GM12878 (cell line): ENCODE measurements at regions not wholly inside any gene's neighbourhood (a gene's known extent, or its start where the extent isn't known, plus 50 kb on each side); places are given as distances from the start of the nearest gene placed in this dataset.

Experiments
- ATAC-seq: fragments of 200-7000 bp; cut with Tn5 transposase; 3 replicates; pipeline ENCODE4 v1.9.1; 2020; ENCODE audit warnings: mild to moderate bottlenecking, moderate library complexity
- BruUV-seq: library from RNA; stranded (reverse); fragments of 400-500 nt; replicated peaks from 2 replicates; lab custom pipeline; 2021; lab: Mats Ljungman, UMichigan
- CTCF ChIA-PET: fragments of 300-600 bp; sonication (Branson Sonifier 250); formaldehyde crosslinking; extraction: SDS; loops from one replicate; lab custom pipeline; 2021; ENCODE audit warnings: inconsistent platforms; lab: Yijun Ruan, JAX
- POLR2A ChIA-PET: fragments of 350-600 bp; formaldehyde crosslinking; extraction: SDS; loops from one replicate; lab custom pipeline; 2021; ENCODE audit warnings: inconsistent platforms; lab: Charles Lee
- RAD21 ChIA-PET: fragments of 300-600 bp; sonication (Branson Sonifier 250); formaldehyde crosslinking; loops from one replicate; lab custom pipeline; 2023; ENCODE audit warnings: antibody characterized with exemption; ENCODE audit not compliant: unreplicated experiment; lab: Charles Lee
- SMC1A ChIA-PET: fragments of 300-600 bp; sonication (Branson Sonifier 250); formaldehyde crosslinking; loops from one replicate; lab custom pipeline; 2023; ENCODE audit not compliant: unreplicated experiment, uncharacterized antibody; lab: Charles Lee
- DNase-seq: peaks from one replicate; pipeline ENCODE4 v3.0.0-alpha.2; 2011; ENCODE audit warnings: low read depth, low spot score
- FAIRE-seq: peaks from 3 replicates; lab custom pipeline; 2011; peaks lifted over from hg19 to GRCh38; lab: Jason Lieb, UNC
- H2AFZ ChIP-seq: 2 replicates; pipeline ENCODE4 v1.6.0; 2011; ENCODE audit warnings: low read depth, low read length, control low read depth; ENCODE audit not compliant: control insufficient read depth
- H3K27ac ChIP-seq: 2 replicates; pipeline ENCODE4 v1.5.1; 2011; ENCODE audit warnings: control low read depth; ENCODE audit not compliant: control insufficient read depth, insufficient read depth
- H3K27me3 ChIP-seq, 2 experiments: replicated peaks in 1 of 2; 2 replicates each; pipeline versions ENCODE4 v1.6.0 to v1.6.1; 2011; ENCODE audit warnings: low read length in 1 of 2; ENCODE audit not compliant: control insufficient read depth in 2 of 2, insufficient read depth in 2 of 2
- H3K36me3 ChIP-seq, 2 experiments: 2 replicates each; pipeline ENCODE4 v1.5.1; 2011; ENCODE audit warnings: low read length in 1 of 2; ENCODE audit not compliant: control insufficient read depth in 2 of 2, insufficient read depth in 2 of 2
- H3K4me1 ChIP-seq: 2 replicates; pipeline ENCODE4 v1.6.1; 2011; ENCODE audit warnings: mild to moderate bottlenecking, low read length, moderate library complexity, mixed read lengths; ENCODE audit not compliant: control insufficient read depth, insufficient read depth
- H3K4me2 ChIP-seq: 2 replicates; pipeline ENCODE4 v1.6.0; 2011; ENCODE audit warnings: control low read depth; ENCODE audit not compliant: control insufficient read depth, insufficient read depth
- H3K4me3 ChIP-seq: fragments of 200-600 bp; sonication (generic); 2 replicates; pipeline ENCODE4 v1.5.1; 2016
- H3K79me2 ChIP-seq: 2 replicates; pipeline ENCODE4 v1.6.0; 2011; ENCODE audit warnings: low read length; ENCODE audit not compliant: control insufficient read depth, insufficient read depth
- H3K9ac ChIP-seq: 2 replicates; pipeline ENCODE4 v1.8.0; 2011; ENCODE audit warnings: low read length, control low read depth, mixed read lengths; ENCODE audit not compliant: control insufficient read depth, insufficient read depth
- H3K9me3 ChIP-seq: replicated peaks from 3 replicates; pipeline ENCODE4 v1.5.1; 2011; ENCODE audit warnings: mild to moderate bottlenecking, low read length; ENCODE audit not compliant: control insufficient read depth, insufficient read depth
- H4K20me1 ChIP-seq: 2 replicates; pipeline ENCODE4 v1.6.0; 2011; ENCODE audit not compliant: control insufficient read depth, insufficient read depth
- ATF2 ChIP-seq: IDR thresholded peaks from 2 replicates; pipeline ENCODE4 v1.6.1; 2012; ENCODE audit warnings: low read length, inconsistent platforms
- BHLHE40 ChIP-seq, 2 experiments: fragments of 450-650 bp in 1 of 2; IDR thresholded peaks; 2 replicates each; pipeline ENCODE4 v1.6.1; 2011 to 2017; ENCODE audit warnings: low read depth in 2 of 2, borderline replicate concordance in 1 of 2, improper control_type of control experiment in 1 of 2, low read length in 1 of 2, mild to moderate bottlenecking in 1 of 2
- CHD1 ChIP-seq: IDR thresholded peaks from 2 replicates; pipeline ENCODE4 v1.6.1; 2012; ENCODE audit warnings: low read depth, low read length, improper control_type of control experiment
- ETV6 ChIP-seq, 2 experiments: fragments of 450-650 bp in 1 of 2; IDR thresholded peaks in 1 of 2; conservative IDR thresholded peaks in 1 of 2; 2 replicates each; pipeline ENCODE4 v1.6.1; 2014; ENCODE audit warnings: antibody characterized with exemption in 1 of 2, borderline replicate concordance in 1 of 2, low read depth in 1 of 2, mild to moderate bottlenecking in 1 of 2, moderate library complexity in 1 of 2
- HCFC1 ChIP-seq: fragments of 150-350 bp; IDR thresholded peaks from 2 replicates; pipeline ENCODE4 v1.6.1; 2014; ENCODE audit warnings: low read length
- LARP7 ChIP-seq: fragments of 450-650 bp; IDR thresholded peaks from 2 replicates; pipeline ENCODE4 v1.6.1; 2017; ENCODE audit warnings: mild to moderate bottlenecking
- MAX ChIP-seq: IDR thresholded peaks from 2 replicates; pipeline ENCODE4 v1.6.1; 2012; ENCODE audit warnings: low read depth, low read length, improper control_type of control experiment
- MYB ChIP-seq: fragments of 150-350 bp; IDR thresholded peaks from 2 replicates; pipeline ENCODE4 v1.6.1; 2014; ENCODE audit warnings: mild to moderate bottlenecking, low read depth, low read length, borderline replicate concordance
- NBN ChIP-seq: fragments of 450-650 bp; IDR thresholded peaks from 2 replicates; pipeline ENCODE4 v1.6.1; 2016
- NR2F1 ChIP-seq: fragments of 450-650 bp; conservative IDR thresholded peaks from 2 replicates; pipeline ENCODE4 v1.6.1; 2017; ENCODE audit warnings: mild to moderate bottlenecking
- PRDM15 ChIP-seq: fragments of 450-650 bp; formaldehyde crosslinking; IDR thresholded peaks from 2 replicates; pipeline ENCODE4 v1.4.0; 2020; ENCODE audit warnings: mild to moderate bottlenecking, moderate library complexity
- SIX5 ChIP-seq: IDR thresholded peaks from 2 replicates; pipeline ENCODE4 v1.6.1; 2011; ENCODE audit warnings: mild to moderate bottlenecking, low read depth, low read length, moderate library complexity; ENCODE audit not compliant: severe bottlenecking
- SMAD5 ChIP-seq: IDR thresholded peaks from 2 replicates; pipeline ENCODE4 v1.6.1; 2016; ENCODE audit warnings: antibody characterized with exemption, low read depth
- SMC3 ChIP-seq: IDR thresholded peaks from 2 replicates; pipeline ENCODE4 v1.6.1; 2011; ENCODE audit warnings: low read length, improper control_type of control experiment, borderline replicate concordance
- SREBF1 ChIP-seq: IDR thresholded peaks from 2 replicates; pipeline ENCODE4 v1.6.1; 2012; ENCODE audit warnings: mild to moderate bottlenecking, low read length
- ZBED1 ChIP-seq: IDR thresholded peaks from 2 replicates; pipeline ENCODE4 v1.6.1; 2016; ENCODE audit warnings: borderline replicate concordance
- ZNF384 ChIP-seq: IDR thresholded peaks from 2 replicates; pipeline ENCODE4 v1.6.1; 2012; ENCODE audit warnings: low read depth, mild to moderate bottlenecking, low read length, improper control_type of control experiment, borderline replicate concordance
- ZNF622 ChIP-seq: fragments of 450-650 bp; IDR thresholded peaks from 2 replicates; pipeline ENCODE4 v1.6.1; 2017; ENCODE audit warnings: mild to moderate bottlenecking, inconsistent platforms
- WGBS: methylation state at CpG from one replicate; pipeline ENCODE4 v1.1.6; 2016; ENCODE audit warnings: low lambda C conversion rate; ENCODE audit not compliant: insufficient replicate concordance, insufficient coverage; ENCODE audit errors: missing lambda C conversion rate; 5-methylcytosine and 5-hydroxymethylcytosine counted together
- in situ Hi-C: fragments of 300-500 bp; cut with MboI; formaldehyde crosslinking; loops from 9 replicates; pipeline ENCODE4 v1.14.3; 2018; ENCODE audit warnings: mixed read lengths
- intact Hi-C: fragments of 100-400 bp; cut with micrococcal nuclease; formaldehyde crosslinking; loops from one replicate; pipeline ENCODE4 v1.14.2; 2022; ENCODE audit not compliant: unreplicated experiment

- TF ChIP-seq PRDM15 (CRISPR knock-in tag), result no peak
- no peak for TF ChIP-seq SMC3
- no peak for TF ChIP-seq ZNF622
- no peak for TF ChIP-seq ZNF384
Observed at GRCh38 chrX:148426467-148426866, 74.0 kb upstream of the AFF2 start (continued).

- no peaks in the 10 kb centered on the region for H3K79me2 ChIP-seq
- H3K27me3 ChIP-seq, result no peaks in the 10 kb centered on the region
- no peaks in the 10 kb centered on the region for H3K36me3 ChIP-seq
- BruUV-seq, result no TSS peak
- ChIA-PET CTCF (no interaction called here), RAD21 (no interaction called here), SMC1A (no interaction called here), POLR2A (no interaction called here)
- FAIRE-seq, result no peak
- intact Hi-C loops, result no loop called here
- no peak overlapping the region for H2AFZ ChIP-seq
- H3K4me2 ChIP-seq, result no peak overlapping the region
- no peak for DNase-seq
- TF ChIP-seq MYB (no peak), BHLHE40 (IDR thresholded peaks at IDR 0.05; ENCODE audit: borderline replicate concordance in 1 of 2, low read depth in 2 of 2, low read length in 1 of 2) (no peak), ZBED1 (no peak), SIX5 (no peak), LARP7 (no peak), SREBF1 (no peak), SMAD5 (no peak), ATF2 (no peak), CHD1 (no peak), NR2F1 (no peak), ETV6 (conservative IDR thresholded peaks at IDR 0.05 in 1 of 2, IDR thresholded peaks at IDR 0.05 in 1 of 2; ENCODE audit: borderline replicate concordance in 1 of 2, low read depth in 1 of 2) (no peak), NBN (no peak), HCFC1 (no peak), MAX (no peak)
- H3K4me1 ChIP-seq, result no peaks in the 10 kb centered on the region
- H3K4me3 ChIP-seq, result no peak overlapping the region
- 5% methylated on average over 3 of the region's 3 CpGs for WGBS
- in situ Hi-C loops, result no loop called here
- H4K20me1 ChIP-seq, result no peaks in the 10 kb centered on the region
- H3K27ac ChIP-seq, result no peak overlapping the region
- H3K9me3 ChIP-seq, result no peaks in the 10 kb centered on the region
- H3K9ac ChIP-seq, result no peak overlapping the region
- no peak for ATAC-seq
Observed at GRCh38 chrX:148441387-148441786, 59.0 kb upstream of the AFF2 start.
